NCI-H226 (cell line): ENCODE measurements at regions not wholly inside any gene's neighbourhood (a gene's known extent, or its start where the extent isn't known, plus 50 kb on each side); places are given as distances from the start of the nearest gene placed in this dataset.
"Not testable (repeated sequence)": the region's sequence is repeated elsewhere in the genome, so short reads cannot be mapped to it uniquely, and the experiment has no call there.

Experiments used
- DNase-seq: peaks from one replicate; pipeline ENCODE4 v3.0.0-alpha.2; 2015

- no peak for DNase-seq
Measured at GRCh38 chr6:97923249-97923648, 640.2 kb upstream of the MMS22L start.

GRCh38 chr6:97925504-97925903 is 642.5 kb upstream of the MMS22L start:
- no peak for DNase-seq

- no peak for DNase-seq
Measured at GRCh38 chr6:97939440-97940168, 656.6 kb upstream of the MMS22L start.

GRCh38 chr6:97947841-97948240 is 664.8 kb upstream of the MMS22L start:
- peak; percentile 97 for DNase-seq

GRCh38 chr6:97958134-97958533 is 675.1 kb upstream of the MMS22L start:
- DNase-seq: peak; percentile 95

GRCh38 chr6:97963193-97963592 is 680.2 kb upstream of the MMS22L start:
- peak; percentile 99 for DNase-seq

- DNase-seq: no peak
Measured at GRCh38 chr6:97969065-97969464, 686.0 kb upstream of the MMS22L start.

GRCh38 chr6:97977084-97977483 is 694.1 kb upstream of the MMS22L start:
- DNase-seq: no peak

GRCh38 chr6:97978855-97979271 is 695.8 kb upstream of the MMS22L start:
- no peak for DNase-seq

- DNase-seq: not testable (repeated sequence)
Measured at GRCh38 chr6:97979285-97979684, 696.3 kb upstream of the MMS22L start.

GRCh38 chr6:97989451-97989850 is 706.4 kb upstream of the MMS22L start:
- no peak for DNase-seq

- no peak for DNase-seq
Measured at GRCh38 chr6:97995158-97995557, 712.1 kb upstream of the MMS22L start.

GRCh38 chr6:98002678-98003077 is 719.7 kb upstream of the MMS22L start:
- no peak for DNase-seq

- no peak for DNase-seq
Measured at GRCh38 chr6:98014442-98015201, 731.6 kb upstream of the MMS22L start.

- no peak for DNase-seq
Measured at GRCh38 chr6:98016565-98016964, 733.5 kb upstream of the MMS22L start.

GRCh38 chr6:98020222-98020621 is 737.2 kb upstream of the MMS22L start:
- DNase-seq: no peak

GRCh38 chr6:98024359-98024758 is 741.3 kb upstream of the MMS22L start:
- DNase-seq: no peak

GRCh38 chr6:98027898-98028297 is 744.9 kb upstream of the MMS22L start:
- no peak for DNase-seq

GRCh38 chr6:98033617-98034016 is 750.6 kb upstream of the MMS22L start:
- DNase-seq: no peak

GRCh38 chr6:98036344-98036923 is 753.4 kb upstream of the MMS22L start:
- DNase-seq: no peak

GRCh38 chr6:98037571-98037970 is 754.6 kb upstream of the MMS22L start:
- DNase-seq: no peak

GRCh38 chr6:98039443-98039842 is 756.4 kb upstream of the MMS22L start:
- no peak for DNase-seq

- DNase-seq: peak; percentile 7
Measured at GRCh38 chr6:98039904-98040607, 757.0 kb upstream of the MMS22L start.
